H1 (cell line): ENCODE measurements at regions not wholly inside any gene's neighbourhood (a gene's known extent, or its start where the extent isn't known, plus 50 kb on each side); places are given as distances from the start of the nearest gene placed in this dataset.
"Not testable (repeated sequence)": the region's sequence is repeated elsewhere in the genome, so short reads cannot be mapped to it uniquely, and the experiment has no call there.

ENCODE experiments used
- CTCF ChIA-PET: fragments of 300-600 bp; sonication (Branson Sonifier 250); formaldehyde crosslinking; loops from one replicate; lab custom pipeline; 2021; ENCODE audit not compliant: partially characterized antibody; lab: Charles Lee
- POLR2A ChIA-PET: fragments of 300-600 bp; sonication (Branson Sonifier 250); formaldehyde crosslinking; loops from one replicate; lab custom pipeline; 2021; ENCODE audit warnings: inconsistent platforms; ENCODE audit not compliant: partially characterized antibody; lab: Charles Lee
- DNase-seq, 2 experiments: peaks; one replicate each; pipeline versions ENCODE4 v3.0.0 to v3.0.0-alpha.2; 2010 to 2022; ENCODE audit warnings: low spot score in 2 of 2, low read depth in 1 of 2, mixed read lengths in 1 of 2
- FAIRE-seq: peaks from 2 replicates; lab custom pipeline; 2011; peaks lifted over from hg19 to GRCh38; lab: Jason Lieb, UNC
- H2AFZ ChIP-seq: 2 replicates; pipeline ENCODE4 v1.8.1; 2012; ENCODE audit warnings: low read length, inconsistent platforms
- H2AK5ac ChIP-seq: 2 replicates; pipeline ENCODE4 v1.6.1; 2013; ENCODE audit warnings: low read depth, low read length
- H2BK120ac ChIP-seq: replicated peaks from 2 replicates; pipeline ENCODE3; 2013; ENCODE audit warnings: low read depth, low read length, inconsistent platforms
- H2BK12ac ChIP-seq: 2 replicates; pipeline ENCODE4 v1.6.1; 2013; ENCODE audit warnings: low read depth, low read length
- H2BK15ac ChIP-seq: 2 replicates; pipeline ENCODE4 v1.6.1; 2013; ENCODE audit warnings: low read length
- H2BK20ac ChIP-seq: 2 replicates; pipeline ENCODE4 v1.6.1; 2013; ENCODE audit warnings: low read length
- H2BK5ac ChIP-seq: 2 replicates; pipeline ENCODE4 v1.6.1; 2013; ENCODE audit warnings: low read depth, low read length
- H3K14ac ChIP-seq: 2 replicates; pipeline ENCODE4 v1.6.1; 2013; ENCODE audit warnings: inconsistent platforms; ENCODE audit not compliant: insufficient read length
- H3K18ac ChIP-seq: 2 replicates; pipeline ENCODE4 v1.6.1; 2013; ENCODE audit warnings: low read length; ENCODE audit errors: extremely low read depth
- H3K23ac ChIP-seq: 2 replicates; pipeline ENCODE4 v1.6.1; 2013; ENCODE audit warnings: inconsistent platforms; ENCODE audit not compliant: insufficient read length
- H3K23me2 ChIP-seq: 2 replicates; pipeline ENCODE4 v1.6.1; 2013; ENCODE audit warnings: low read depth, low read length
- H3K27ac ChIP-seq: 2 replicates; pipeline ENCODE4 v1.6.1; 2011; ENCODE audit warnings: low read depth, low read length, inconsistent platforms
- H3K27me3 ChIP-seq, 4 experiments: replicated peaks in 1 of 4; 1 replicate in 1 of 4; 2 replicates in 3 of 4; pipeline versions ENCODE4 v1.6.1 to v1.8.1; 2011 to 2013; ENCODE audit warnings: low read length in 3 of 4, mild to moderate bottlenecking in 3 of 4, inconsistent platforms in 2 of 4, mixed read lengths in 2 of 4, moderate library complexity in 1 of 4; ENCODE audit not compliant: control insufficient read depth in 3 of 4, insufficient read depth in 3 of 4; ENCODE audit errors: extremely low read depth in 1 of 4
- H3K36me3 ChIP-seq, 4 experiments: 2 replicates each; pipeline versions ENCODE4 v1.6.1 to v1.8.1; 2011 to 2013; ENCODE audit warnings: mild to moderate bottlenecking in 4 of 4, low read length in 3 of 4, moderate library complexity in 2 of 4, control low read depth in 1 of 4, inconsistent platforms in 1 of 4; ENCODE audit not compliant: insufficient read depth in 4 of 4, control insufficient read depth in 2 of 4
- H3K4ac ChIP-seq: replicated peaks from 2 replicates; pipeline ENCODE3; 2013; ENCODE audit warnings: low read length, low read depth, mixed read lengths, inconsistent platforms; ENCODE audit not compliant: insufficient read length
- H3K4me1 ChIP-seq, 4 experiments: replicated peaks in 1 of 4; 1 replicate in 1 of 4; 2 replicates in 3 of 4; pipeline versions ENCODE4 v1.6.1 to v1.8.1; 2011 to 2013; ENCODE audit warnings: low read length in 3 of 4, inconsistent platforms in 2 of 4, mixed read lengths in 1 of 4; ENCODE audit not compliant: insufficient read depth in 4 of 4, control insufficient read depth in 3 of 4
- H3K4me2 ChIP-seq, 2 experiments: 2 replicates each; pipeline versions ENCODE4 v1.6.1 to v1.8.1; 2011 to 2013; ENCODE audit warnings: low read depth in 2 of 2, low read length in 2 of 2, control low read depth in 1 of 2, inconsistent platforms in 1 of 2, mild to moderate bottlenecking in 1 of 2; ENCODE audit not compliant: insufficient read depth in 1 of 2
- H3K4me3 ChIP-seq, 4 experiments: fragments of 200-600, 300-600 bp in 1 of 4; sonication (generic), shearing (Covaris generic), sonication (Bioruptor Twin) in 1 of 4; 2 replicates each; pipeline versions ENCODE4 v1.5.1 to v1.8.1; 2011 to 2016; ENCODE audit warnings: low read length in 4 of 4, low read depth in 3 of 4, control low read depth in 2 of 4, inconsistent platforms in 2 of 4, mild to moderate bottlenecking in 2 of 4, mixed read lengths in 1 of 4, moderate library complexity in 1 of 4; ENCODE audit not compliant: insufficient read depth in 2 of 4; ENCODE audit errors: extremely low read depth in 1 of 4
- H3K56ac ChIP-seq: replicated peaks from 2 replicates; pipeline ENCODE3; 2013; ENCODE audit warnings: low read depth, mild to moderate bottlenecking, mixed read lengths, low read length, inconsistent platforms; ENCODE audit not compliant: insufficient read length
- H3K79me1 ChIP-seq: 2 replicates; pipeline ENCODE4 v1.6.1; 2013; ENCODE audit warnings: low read depth, low read length, control low read depth
- H3K79me2 ChIP-seq, 2 experiments: 2 replicates each; pipeline versions ENCODE4 v1.6.1 to v1.8.1; 2012 to 2013; ENCODE audit warnings: low read length in 2 of 2, mild to moderate bottlenecking in 2 of 2, inconsistent platforms in 1 of 2; ENCODE audit not compliant: insufficient read depth in 2 of 2, control insufficient read depth in 1 of 2
- H3K9ac ChIP-seq, 4 experiments: replicated peaks in 1 of 4; 1 replicate in 1 of 4; 2 replicates in 3 of 4; pipeline versions ENCODE4 v1.6.1 to v1.8.1; 2011 to 2013; ENCODE audit warnings: low read depth in 3 of 4, low read length in 3 of 4, control low read depth in 2 of 4, mild to moderate bottlenecking in 2 of 4, moderate library complexity in 2 of 4, inconsistent platforms in 1 of 4; ENCODE audit errors: extremely low read depth in 1 of 4
- H3K9me3 ChIP-seq, 2 experiments: 2 replicates each; pipeline versions ENCODE4 v1.6.1 to v1.8.1; 2012 to 2013; ENCODE audit warnings: mild to moderate bottlenecking in 2 of 2, moderate library complexity in 2 of 2, control low read depth in 1 of 2, inconsistent platforms in 1 of 2, low read depth in 1 of 2, low read length in 1 of 2, mixed read lengths in 1 of 2; ENCODE audit not compliant: insufficient read depth in 2 of 2
- H4K20me1 ChIP-seq, 2 experiments: replicated peaks in 1 of 2; 2 replicates each; pipeline versions ENCODE3 to v1.8.1; 2011 to 2013; ENCODE audit warnings: inconsistent platforms in 2 of 2, low read length in 2 of 2, mild to moderate bottlenecking in 1 of 2; ENCODE audit not compliant: insufficient read depth in 2 of 2, control insufficient read depth in 1 of 2
- H4K5ac ChIP-seq: 2 replicates; pipeline ENCODE4 v1.6.1; 2013; ENCODE audit warnings: low read length, low read depth, mixed read lengths, inconsistent platforms; ENCODE audit not compliant: insufficient read length
- H4K8ac ChIP-seq: 2 replicates; pipeline ENCODE4 v1.8.0; 2013; ENCODE audit warnings: mild to moderate bottlenecking, moderate library complexity, low read length, inconsistent platforms; ENCODE audit not compliant: insufficient read depth; ENCODE audit errors: extremely low read depth
- H4K91ac ChIP-seq: replicated peaks from 2 replicates; pipeline ENCODE3; 2013; ENCODE audit warnings: low read length, mixed read lengths, inconsistent platforms; ENCODE audit not compliant: insufficient read length

DNA sequence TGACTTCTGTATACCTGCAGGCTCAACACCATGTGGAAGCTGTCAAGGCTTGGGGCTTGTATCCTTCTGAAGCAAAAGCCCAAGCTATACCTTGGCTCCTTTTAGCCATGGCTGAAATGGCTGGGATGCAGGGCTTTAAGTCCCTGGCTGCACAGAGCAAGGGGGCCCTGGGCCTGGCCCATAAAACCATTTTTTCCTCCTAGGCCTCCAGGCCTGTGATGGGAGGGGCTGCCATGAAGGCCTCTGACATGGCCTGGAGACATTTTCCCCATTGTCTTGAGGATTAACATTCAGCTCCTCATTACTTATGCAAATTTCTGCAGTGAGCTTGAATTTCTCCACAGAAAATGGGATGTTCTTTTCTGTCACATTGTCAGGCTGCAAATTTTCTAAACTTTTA is 878.0 kb upstream of the SOX11 start:
- H2BK15ac ChIP-seq, H2BK12ac ChIP-seq, H2BK120ac ChIP-seq, H3K4me1 ChIP-seq, H3K56ac ChIP-seq, H3K23ac ChIP-seq, H2BK5ac ChIP-seq, H3K36me3 ChIP-seq, H3K27ac ChIP-seq, H3K79me2 ChIP-seq, H3K4ac ChIP-seq, H2AK5ac ChIP-seq, H3K4me2 ChIP-seq, H3K79me1 ChIP-seq, H3K9ac ChIP-seq, DNase-seq, H3K14ac ChIP-seq, H4K91ac ChIP-seq, H3K27me3 ChIP-seq, H3K18ac ChIP-seq, H2BK20ac ChIP-seq, H3K23me2 ChIP-seq, H4K20me1 ChIP-seq, CTCF ChIA-PET, H2AFZ ChIP-seq, POLR2A ChIA-PET, H4K5ac ChIP-seq, FAIRE-seq, H3K4me3 ChIP-seq, H4K8ac ChIP-seq: not testable (repeated sequence)
- H3K9me3 ChIP-seq: peaks cover 23 to 29% of the 10 kb centered on the region in 2 experiments
